ENCODE measurements at regions not wholly inside any gene's neighbourhood (a gene's known extent, or its start where the extent isn't known, plus 50 kb on each side); places are given as distances from the start of the nearest gene placed in this dataset.

- no peak for TF ChIP-seq CTCF (IDR thresholded peaks at IDR 0.05)
- no peak for TF ChIP-seq EZH2 (IDR thresholded peaks at IDR 0.05; ENCODE audit: borderline replicate concordance, insufficient read depth, low read depth, low read length, poor library complexity, severe bottlenecking)
These were observed 163.6 kb upstream of the SETMAR start for GRCh38 chr3:4139462-4140140.

Measured in B cell (primary cell).